ENCODE measurements at regions not wholly inside any gene's neighbourhood (a gene's known extent, or its start where the extent isn't known, plus 50 kb on each side); places are given as distances from the start of the nearest gene placed in this dataset.

DNA sequence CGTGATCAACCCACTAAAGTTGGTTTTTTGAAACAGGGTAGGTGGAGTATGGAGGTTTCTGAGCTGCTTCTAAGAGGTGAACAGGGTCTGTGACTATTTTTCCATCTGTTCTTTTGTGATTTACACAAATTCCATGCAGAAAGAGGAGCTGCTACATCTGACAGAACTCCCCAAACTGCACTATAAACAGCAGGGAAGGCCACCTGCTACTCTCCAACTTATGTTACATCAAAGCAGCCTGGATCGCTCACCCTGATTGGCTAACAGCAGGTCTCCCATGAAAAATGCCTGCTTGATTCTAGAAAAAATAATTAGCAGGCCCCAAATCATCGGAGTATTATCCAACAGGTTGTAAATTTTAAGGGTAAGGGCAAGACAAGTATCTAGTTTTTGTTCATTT, 282.9 kb upstream of the FLRT2 start:
- ChIA-PET CTCF (no interaction called here), POLR2A (no interaction called here)
- Histone ChIP-seq H3K9me3 (ENCODE audit: control insufficient read depth, insufficient read depth, low read length) (no peaks in the 10 kb centered on the region), H3K27ac (ENCODE audit: low read depth, low read length) (no peak overlapping the region), H3K4me3 (ENCODE audit: low read depth, low read length) (no peak overlapping the region), H3K27me3 (ENCODE audit: control insufficient read depth, insufficient read depth, low read length) (no peaks in the 10 kb centered on the region)
- TF ChIP-seq CTCF (IDR thresholded peaks at IDR 0.05; ENCODE audit: low read depth, low read length) = no peak
- no peak for DNase-seq (ENCODE audit: low read depth, low spot score)

DNA sequence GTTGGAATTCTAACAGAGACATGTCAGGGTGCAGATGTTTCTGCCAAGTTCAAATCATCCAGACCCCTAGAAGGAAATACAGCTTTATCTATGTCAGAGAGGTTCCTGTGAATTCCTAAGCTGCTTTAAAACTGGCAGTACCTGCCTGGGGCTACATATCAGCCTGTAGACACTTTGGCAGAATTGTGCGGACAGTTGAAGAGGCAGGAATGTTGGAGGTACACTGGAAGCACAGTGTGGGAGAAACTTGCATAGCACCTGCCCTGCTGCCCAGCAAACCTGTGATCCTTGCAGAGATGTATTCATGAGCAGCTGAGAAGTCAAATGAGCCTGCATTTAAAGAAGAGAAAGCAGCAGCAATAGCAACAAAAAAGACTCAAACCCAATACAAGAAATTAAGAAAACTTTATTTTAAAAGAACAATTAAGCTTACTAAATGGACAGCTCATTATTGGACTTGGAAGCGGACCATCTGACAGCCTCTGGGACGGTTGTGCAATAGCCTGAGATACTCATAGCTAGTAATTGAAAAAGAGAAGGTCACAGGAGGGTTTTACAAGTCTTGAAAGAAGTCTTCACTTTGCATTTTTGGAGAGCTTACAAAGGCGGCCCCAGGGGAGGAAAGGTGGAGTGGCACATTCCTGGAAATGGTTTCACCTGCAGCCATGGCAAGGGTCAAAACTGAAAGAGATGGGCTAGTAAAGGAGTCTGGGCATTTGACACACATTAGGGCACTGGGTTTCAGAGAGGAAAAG, 280.9 kb upstream of the FLRT2 start:
- CTCF ChIA-PET = interaction anchor here (0.5 to 0.6 kb wide), 2 partner anchors 37 to 162 kb away, joined by 3 to 4 read pairs; no protein-coding TSS in a partner anchor
- Histone ChIP-seq H3K27me3 (ENCODE audit: control insufficient read depth, insufficient read depth, low read length) (no peaks in the 10 kb centered on the region), H3K9me3 (ENCODE audit: control insufficient read depth, insufficient read depth, low read length) (no peaks in the 10 kb centered on the region), H3K27ac (ENCODE audit: low read depth, low read length) (no peak overlapping the region), H3K4me3 (ENCODE audit: low read depth, low read length) (no peak overlapping the region)
- no peak for TF ChIP-seq CTCF (IDR thresholded peaks at IDR 0.05; ENCODE audit: low read depth, low read length)
- POLR2A ChIA-PET = interaction anchor here (0.6 kb wide), 1 partner anchor 68 kb away, joined by 3 read pairs; no protein-coding TSS in a partner anchor
- DNase-seq (ENCODE audit: low read depth, low spot score) = no peak

- H3K27ac ChIP-seq (ENCODE audit: low read depth, low read length) = no peak overlapping the region
- DNase-seq (ENCODE audit: low read depth, low spot score) = no peak
- no peak for TF ChIP-seq CTCF (IDR thresholded peaks at IDR 0.05; ENCODE audit: low read depth, low read length)
- ChIA-PET POLR2A (no interaction called here), CTCF (no interaction called here)
- H3K9me3 ChIP-seq (ENCODE audit: control insufficient read depth, insufficient read depth, low read length) = no peaks in the 10 kb centered on the region
- no peak overlapping the region for H3K4me3 ChIP-seq (ENCODE audit: low read depth, low read length)
- no peaks in the 10 kb centered on the region for H3K27me3 ChIP-seq (ENCODE audit: control insufficient read depth, insufficient read depth, low read length)
These were observed 279.3 kb upstream of the FLRT2 start for GRCh38 chr14:85250414-85251189.

DNA sequence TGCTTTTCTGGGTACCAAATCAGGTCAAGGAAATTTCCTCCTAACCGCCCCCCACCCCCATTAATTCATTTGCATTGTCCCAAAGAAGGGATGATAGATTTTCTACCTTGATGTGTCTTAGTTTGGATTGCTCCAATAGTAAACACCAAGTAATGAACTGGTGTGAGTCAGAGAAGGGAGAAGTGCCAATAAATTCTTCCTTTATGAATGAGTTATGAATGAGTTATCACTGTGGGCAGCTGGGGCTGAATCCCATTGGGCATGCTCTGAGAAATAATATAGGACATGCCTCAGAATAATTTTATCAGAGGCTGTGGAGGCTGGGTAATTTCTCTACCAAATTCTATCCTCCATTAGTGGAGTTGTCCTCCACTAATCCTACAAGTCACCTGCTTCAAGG, 277.9 kb upstream of the FLRT2 start:
- ChIA-PET CTCF (no interaction called here), POLR2A (interaction anchor here (0.7 kb wide), 1 partner anchor 17 kb away, joined by 3 read pairs; no protein-coding TSS in a partner anchor)
- Histone ChIP-seq H3K9me3 (ENCODE audit: control insufficient read depth, insufficient read depth, low read length) (no peaks in the 10 kb centered on the region), H3K27ac (ENCODE audit: low read depth, low read length) (no peak overlapping the region), H3K4me3 (ENCODE audit: low read depth, low read length) (no peak overlapping the region), H3K27me3 (ENCODE audit: control insufficient read depth, insufficient read depth, low read length) (no peaks in the 10 kb centered on the region)
- TF ChIP-seq CTCF (IDR thresholded peaks at IDR 0.05; ENCODE audit: low read depth, low read length) = no peak
- DNase-seq (ENCODE audit: low read depth, low spot score) = no peak

DNA sequence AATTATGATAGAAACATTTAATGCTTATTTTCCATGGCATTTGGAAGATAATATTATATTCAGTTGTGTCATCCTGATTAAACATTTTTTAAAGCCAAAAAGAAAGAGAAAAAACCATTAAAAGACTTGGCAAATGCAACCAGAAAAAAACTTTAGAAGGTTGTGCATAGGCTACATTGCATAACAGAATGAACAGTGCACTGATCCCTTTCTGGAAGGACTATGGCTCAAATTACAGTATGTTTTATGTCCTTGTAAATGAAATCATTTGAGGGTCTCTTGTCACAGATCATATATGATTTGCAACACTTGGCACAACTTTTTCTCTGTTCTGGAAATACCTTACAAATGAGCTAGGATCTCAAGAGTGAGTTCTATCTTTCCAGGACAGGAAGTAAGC, 275.2 kb upstream of the FLRT2 start:
- ChIA-PET POLR2A (no interaction called here), CTCF (no interaction called here)
- Histone ChIP-seq H3K4me3 (ENCODE audit: low read depth, low read length) (no peak overlapping the region), H3K27ac (ENCODE audit: low read depth, low read length) (no peak overlapping the region), H3K9me3 (ENCODE audit: control insufficient read depth, insufficient read depth, low read length) (no peaks in the 10 kb centered on the region), H3K27me3 (ENCODE audit: control insufficient read depth, insufficient read depth, low read length) (no peaks in the 10 kb centered on the region)
- DNase-seq (ENCODE audit: low read depth, low spot score) = no peak
- TF ChIP-seq CTCF (IDR thresholded peaks at IDR 0.05; ENCODE audit: low read depth, low read length) = no peak
